MM.1S (cell line): ENCODE measurements at regions not wholly inside any gene's neighbourhood (a gene's known extent, or its start where the extent isn't known, plus 50 kb on each side); places are given as distances from the start of the nearest gene placed in this dataset.

Source experiments
- DNase-seq: peaks from one replicate; pipeline ENCODE4 v3.0.0-alpha.2; 2015
- H2AFZ ChIP-seq: fragments of 300-600 bp; sonication (generic); 2 replicates; pipeline ENCODE4 v1.6.0; 2016; ENCODE audit warnings: antibody characterized with exemption, low read length
- H3F3A ChIP-seq: fragments of 300-600 bp; sonication (generic); 2 replicates; pipeline ENCODE4 v1.6.1; 2016; ENCODE audit warnings: mild to moderate bottlenecking, antibody characterized with exemption, low read length, moderate library complexity, mixed read lengths; ENCODE audit not compliant: insufficient read depth
- H3K27ac ChIP-seq: fragments of 300-600 bp; sonication (generic); 2 replicates; pipeline ENCODE4 v1.5.1; 2016; ENCODE audit warnings: mild to moderate bottlenecking, low read length
- H3K27me3 ChIP-seq: fragments of 300-600 bp; sonication (generic); replicated peaks from 2 replicates; pipeline ENCODE4 v1.6.0; 2016; ENCODE audit warnings: low read length; ENCODE audit not compliant: insufficient read depth
- H3K36me3 ChIP-seq: fragments of 300-600 bp; sonication (generic); replicated peaks from 2 replicates; pipeline ENCODE4 v1.6.1; 2016; ENCODE audit warnings: mild to moderate bottlenecking, low read length, mixed read lengths; ENCODE audit not compliant: insufficient read depth
- H3K4me1 ChIP-seq: fragments of 300-600 bp; sonication (generic); 2 replicates; pipeline ENCODE4 v1.6.1; 2016; ENCODE audit warnings: low read length, mixed read lengths
- H3K4me2 ChIP-seq: fragments of 300-600 bp; sonication (generic); 2 replicates; pipeline ENCODE4 v1.6.0; 2016; ENCODE audit warnings: low read depth, low read length
- H3K4me3 ChIP-seq: fragments of 300-600 bp; sonication (generic); 2 replicates; pipeline ENCODE4 v1.5.1; 2016; ENCODE audit warnings: low read length, mixed read lengths
- H3K79me2 ChIP-seq: fragments of 300-600 bp; sonication (generic); 2 replicates; pipeline ENCODE4 v1.6.1; 2016; ENCODE audit warnings: mixed run types, low read length, mixed read lengths
- H3K9ac ChIP-seq: fragments of 300-600 bp; sonication (generic); 2 replicates; pipeline ENCODE4 v1.6.1; 2016; ENCODE audit warnings: low read length, mixed read lengths
- H3K9me2 ChIP-seq: fragments of 300-600 bp; sonication (generic); replicated peaks from 2 replicates; pipeline ENCODE4 v1.6.1; 2016; ENCODE audit warnings: mild to moderate bottlenecking, low read length, mixed read lengths; ENCODE audit not compliant: insufficient read depth
- H3K9me3 ChIP-seq: fragments of 300-600 bp; sonication (generic); replicated peaks from 2 replicates; pipeline ENCODE4 v1.6.1; 2016; ENCODE audit warnings: mild to moderate bottlenecking, low read length, mixed read lengths; ENCODE audit not compliant: insufficient read depth
- H4K20me1 ChIP-seq: fragments of 300-600 bp; sonication (generic); 2 replicates; pipeline ENCODE4 v1.6.1; 2016; ENCODE audit warnings: mild to moderate bottlenecking, low read length, moderate library complexity, mixed read lengths; ENCODE audit not compliant: insufficient read depth
- EZH2 ChIP-seq: fragments of 300-600 bp; sonication (generic); optimal IDR thresholded peaks from 2 replicates; pipeline ENCODE3; 2017; ENCODE audit warnings: low read depth, mild to moderate bottlenecking, antibody characterized with exemption, low read length, mixed read lengths
- EZH2phosphoT487 ChIP-seq: fragments of 300-600 bp; sonication (generic); IDR thresholded peaks from 2 replicates; pipeline ENCODE4 v1.6.1; 2018; ENCODE audit warnings: antibody characterized with exemption, low read length
- TF ChIP-seq, protein P1 (sequence below): fragments of 300-600 bp; sonication (generic); IDR thresholded peaks from 2 replicates; pipeline ENCODE4 v1.5.1; 2016; ENCODE audit warnings: antibody characterized with exemption, low read length, mixed read lengths

DNA sequence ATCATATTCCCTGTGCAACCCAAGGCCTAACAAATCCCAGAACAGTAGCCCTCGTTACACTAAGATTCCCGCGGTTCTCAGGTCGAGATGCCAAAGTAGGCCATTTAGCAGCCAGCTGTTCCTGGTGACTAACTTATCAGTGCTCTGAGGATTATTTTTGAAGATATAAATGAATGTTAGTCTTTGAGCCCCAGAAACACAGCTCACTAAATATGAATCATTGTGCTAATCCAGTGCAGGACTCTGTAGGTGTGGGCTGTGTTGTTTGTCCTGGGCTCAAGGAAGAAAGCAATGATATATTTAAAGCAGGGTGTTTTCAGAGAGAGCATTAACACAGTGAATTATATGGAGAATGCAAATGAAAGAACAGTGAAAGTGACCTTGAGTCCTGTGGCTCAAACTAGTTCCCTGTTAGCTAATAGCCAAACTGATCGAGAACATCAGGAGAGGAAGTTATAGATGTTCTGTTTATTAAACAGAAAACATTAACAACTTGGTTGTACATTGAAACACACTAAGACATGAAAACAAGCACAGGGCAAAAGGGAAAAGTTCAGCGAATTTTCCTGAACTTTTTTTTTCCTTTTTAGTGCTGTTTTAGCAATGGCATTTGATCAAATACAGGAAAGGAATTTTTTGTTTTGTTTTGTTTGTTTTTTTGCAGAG, 228.3 kb downstream of the RNF152 start:
- Histone ChIP-seq H3K9me2 (no peaks in the 10 kb centered on the region), H4K20me1 (no peaks in the 10 kb centered on the region), H3F3A (no peaks in the 10 kb centered on the region), H3K36me3 (no peaks in the 10 kb centered on the region), H3K27ac (no peak overlapping the region), H3K27me3 (no peaks in the 10 kb centered on the region), H3K79me2 (no peaks in the 10 kb centered on the region), H2AFZ (no peak overlapping the region), H3K9ac (no peak overlapping the region), H3K4me2 (no peak overlapping the region), H3K9me3 (no peaks in the 10 kb centered on the region), H3K4me3 (no peak overlapping the region), H3K4me1 (no peaks in the 10 kb centered on the region)
- DNase-seq, result no peak
- TF ChIP-seq EZH2, result no peak
- TF ChIP-seq, protein P1, sequence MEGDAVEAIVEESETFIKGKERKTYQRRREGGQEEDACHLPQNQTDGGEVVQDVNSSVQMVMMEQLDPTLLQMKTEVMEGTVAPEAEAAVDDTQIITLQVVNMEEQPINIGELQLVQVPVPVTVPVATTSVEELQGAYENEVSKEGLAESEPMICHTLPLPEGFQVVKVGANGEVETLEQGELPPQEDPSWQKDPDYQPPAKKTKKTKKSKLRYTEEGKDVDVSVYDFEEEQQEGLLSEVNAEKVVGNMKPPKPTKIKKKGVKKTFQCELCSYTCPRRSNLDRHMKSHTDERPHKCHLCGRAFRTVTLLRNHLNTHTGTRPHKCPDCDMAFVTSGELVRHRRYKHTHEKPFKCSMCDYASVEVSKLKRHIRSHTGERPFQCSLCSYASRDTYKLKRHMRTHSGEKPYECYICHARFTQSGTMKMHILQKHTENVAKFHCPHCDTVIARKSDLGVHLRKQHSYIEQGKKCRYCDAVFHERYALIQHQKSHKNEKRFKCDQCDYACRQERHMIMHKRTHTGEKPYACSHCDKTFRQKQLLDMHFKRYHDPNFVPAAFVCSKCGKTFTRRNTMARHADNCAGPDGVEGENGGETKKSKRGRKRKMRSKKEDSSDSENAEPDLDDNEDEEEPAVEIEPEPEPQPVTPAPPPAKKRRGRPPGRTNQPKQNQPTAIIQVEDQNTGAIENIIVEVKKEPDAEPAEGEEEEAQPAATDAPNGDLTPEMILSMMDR, result no peak
- no peak for TF ChIP-seq EZH2phosphoT487

- DNase-seq, result no peak
- no peak overlapping the region for H3K9ac ChIP-seq
- TF ChIP-seq EZH2 (no peak), EZH2phosphoT487 (no peak)
- TF ChIP-seq, protein P1, result no peak
Observed at GRCh38 chr18:61662726-61663125, 230.1 kb downstream of the RNF152 start.

GRCh38 chr18:61658431-61658830, 234.4 kb downstream of the RNF152 start:
- Histone ChIP-seq H3K9me2 (no peaks in the 10 kb centered on the region), H3F3A (no peaks in the 10 kb centered on the region), H2AFZ (no peak overlapping the region), H3K4me3 (no peak overlapping the region), H3K27me3 (no peaks in the 10 kb centered on the region), H3K79me2 (no peaks in the 10 kb centered on the region), H3K4me1 (no peaks in the 10 kb centered on the region), H3K9ac (no peak overlapping the region), H3K4me2 (no peak overlapping the region), H3K27ac (no peak overlapping the region), H4K20me1 (no peaks in the 10 kb centered on the region), H3K9me3 (no peaks in the 10 kb centered on the region), H3K36me3 (no peaks in the 10 kb centered on the region)
- TF ChIP-seq EZH2phosphoT487 (no peak), EZH2 (no peak)
- TF ChIP-seq, protein P1, result no peak
- DNase-seq, result no peak

More at GRCh38 chr18:61662726-61663125, 230.1 kb downstream of the RNF152 start:
- Histone ChIP-seq H3K27ac (no peak overlapping the region), H3K4me3 (no peak overlapping the region), H3K9me3 (no peaks in the 10 kb centered on the region), H3F3A (no peaks in the 10 kb centered on the region), H3K4me1 (no peaks in the 10 kb centered on the region), H3K79me2 (no peaks in the 10 kb centered on the region), H2AFZ (no peak overlapping the region), H3K36me3 (no peaks in the 10 kb centered on the region), H3K9me2 (no peaks in the 10 kb centered on the region), H3K27me3 (no peaks in the 10 kb centered on the region), H3K4me2 (no peak overlapping the region), H4K20me1 (no peaks in the 10 kb centered on the region)
